SK-N-SH treated with all-trans-retinoic acid at 6 μM for 48 hours (cell line): ENCODE measurements at regions not wholly inside any gene's neighbourhood (a gene's known extent, or its start where the extent isn't known, plus 50 kb on each side); places are given as distances from the start of the nearest gene placed in this dataset.

Source experiments
- ATAC-seq: fragments of 200-7000 bp; cut with Tn5 transposase; 3 replicates; pipeline ENCODE4 v1.9.1; 2020; ENCODE audit warnings: mild to moderate bottlenecking, moderate library complexity
- BACH2 ChIP-seq: fragments of 250-450 bp; sonication (Bioruptor Pico); IDR thresholded peaks from 2 replicates; pipeline ENCODE4 v1.9.0; 2021; ENCODE audit warnings: mild to moderate bottlenecking, borderline replicate concordance
- CSDC2 ChIP-seq: fragments of 250-450 bp; sonication (Bioruptor Pico); IDR thresholded peaks from 2 replicates; pipeline ENCODE4 v1.5.0; 2020; ENCODE audit warnings: mild to moderate bottlenecking, moderate library complexity
- CSRNP3 ChIP-seq: fragments of 250-450 bp; sonication (Bioruptor Pico); IDR thresholded peaks from 2 replicates; pipeline ENCODE4 v1.5.1; 2021; ENCODE audit warnings: mild to moderate bottlenecking, moderate library complexity
- ESRRG ChIP-seq: fragments of 250-450 bp; sonication (Bioruptor Pico); IDR thresholded peaks from 2 replicates; pipeline ENCODE4 v1.6.1; 2021; ENCODE audit warnings: mild to moderate bottlenecking
- GLIS3 ChIP-seq: fragments of 250-450 bp; sonication (Bioruptor Pico); IDR thresholded peaks from 2 replicates; pipeline ENCODE4 v1.5.0; 2020; ENCODE audit warnings: mild to moderate bottlenecking, moderate library complexity
- ISL1 ChIP-seq: fragments of 250-450 bp; sonication (Bioruptor Pico); IDR thresholded peaks from 2 replicates; pipeline ENCODE4 v2.1.2; 2022; ENCODE audit warnings: mild to moderate bottlenecking, moderate library complexity
- OSR1 ChIP-seq: fragments of 250-450 bp; sonication (Bioruptor Pico); IDR thresholded peaks from 2 replicates; pipeline ENCODE4 v1.8.0; 2022; ENCODE audit warnings: moderate library complexity, mild to moderate bottlenecking, inconsistent platforms
- PPARA ChIP-seq: fragments of 250-450 bp; sonication (Bioruptor Pico); IDR thresholded peaks from 2 replicates; pipeline ENCODE4 v1.5.0; 2020; ENCODE audit warnings: mild to moderate bottlenecking, borderline replicate concordance
- RARB ChIP-seq: fragments of 250-450 bp; sonication (Bioruptor Pico); IDR thresholded peaks from 2 replicates; pipeline ENCODE4 v1.8.0; 2021; ENCODE audit warnings: mild to moderate bottlenecking, moderate library complexity
- TCF4 ChIP-seq: fragments of 250-450 bp; sonication (Bioruptor Pico); IDR thresholded peaks from 2 replicates; pipeline ENCODE4 v1.8.0; 2021; ENCODE audit warnings: mild to moderate bottlenecking, moderate library complexity, borderline replicate concordance
- ZC3H10 ChIP-seq: fragments of 250-450 bp; sonication (Bioruptor Pico); IDR thresholded peaks from 2 replicates; pipeline ENCODE4 v1.5.1; 2021; ENCODE audit warnings: mild to moderate bottlenecking, moderate library complexity
- ZFP3 ChIP-seq: fragments of 250-450 bp; sonication (Bioruptor Pico); IDR thresholded peaks from 2 replicates; pipeline ENCODE4 v1.5.0; 2020; ENCODE audit warnings: mild to moderate bottlenecking, moderate library complexity
- ZFP30 ChIP-seq: fragments of 450-650 bp; formaldehyde crosslinking; IDR thresholded peaks from 2 replicates; pipeline ENCODE4 v1.5.0; 2022; ENCODE audit warnings: mild to moderate bottlenecking, moderate library complexity
- ZNF565 ChIP-seq: fragments of 450-650 bp; formaldehyde crosslinking; conservative IDR thresholded peaks from 2 replicates; pipeline ENCODE4 v1.5.0; 2020; ENCODE audit warnings: low read depth, mild to moderate bottlenecking, moderate library complexity
- ZNF70 ChIP-seq: fragments of 450-650 bp; formaldehyde crosslinking; IDR thresholded peaks from 2 replicates; pipeline ENCODE4 v1.5.0; 2020; ENCODE audit warnings: mild to moderate bottlenecking, moderate library complexity
- ZNF8 ChIP-seq: fragments of 450-650 bp; formaldehyde crosslinking; IDR thresholded peaks from 2 replicates; pipeline ENCODE4 v1.5.0; 2020; ENCODE audit warnings: mild to moderate bottlenecking, moderate library complexity
- TF ChIP-seq, protein P1 (sequence below): fragments of 250-450 bp; sonication (Bioruptor Pico); IDR thresholded peaks from 2 replicates; pipeline ENCODE4 v1.8.0; 2021; ENCODE audit warnings: low read depth, mild to moderate bottlenecking, moderate library complexity, borderline replicate concordance
- TF ChIP-seq, protein P2 (sequence below): fragments of 250-450 bp; sonication (Bioruptor Pico); IDR thresholded peaks from 2 replicates; pipeline ENCODE4 v1.8.0; 2020; ENCODE audit warnings: mild to moderate bottlenecking, moderate library complexity, borderline replicate concordance

GRCh38 chr9:2478421-2478820 is 143.2 kb upstream of the VLDLR start (continued):
- TF ChIP-seq, protein P1, sequence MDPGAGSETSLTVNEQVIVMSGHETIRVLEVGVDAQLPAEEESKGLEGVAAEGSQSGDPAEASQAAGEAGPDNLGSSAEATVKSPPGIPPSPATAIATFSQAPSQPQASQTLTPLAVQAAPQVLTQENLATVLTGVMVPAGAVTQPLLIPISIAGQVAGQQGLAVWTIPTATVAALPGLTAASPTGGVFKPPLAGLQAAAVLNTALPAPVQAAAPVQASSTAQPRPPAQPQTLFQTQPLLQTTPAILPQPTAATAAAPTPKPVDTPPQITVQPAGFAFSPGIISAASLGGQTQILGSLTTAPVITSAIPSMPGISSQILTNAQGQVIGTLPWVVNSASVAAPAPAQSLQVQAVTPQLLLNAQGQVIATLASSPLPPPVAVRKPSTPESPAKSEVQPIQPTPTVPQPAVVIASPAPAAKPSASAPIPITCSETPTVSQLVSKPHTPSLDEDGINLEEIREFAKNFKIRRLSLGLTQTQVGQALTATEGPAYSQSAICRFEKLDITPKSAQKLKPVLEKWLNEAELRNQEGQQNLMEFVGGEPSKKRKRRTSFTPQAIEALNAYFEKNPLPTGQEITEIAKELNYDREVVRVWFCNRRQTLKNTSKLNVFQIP: no peak

DNA sequence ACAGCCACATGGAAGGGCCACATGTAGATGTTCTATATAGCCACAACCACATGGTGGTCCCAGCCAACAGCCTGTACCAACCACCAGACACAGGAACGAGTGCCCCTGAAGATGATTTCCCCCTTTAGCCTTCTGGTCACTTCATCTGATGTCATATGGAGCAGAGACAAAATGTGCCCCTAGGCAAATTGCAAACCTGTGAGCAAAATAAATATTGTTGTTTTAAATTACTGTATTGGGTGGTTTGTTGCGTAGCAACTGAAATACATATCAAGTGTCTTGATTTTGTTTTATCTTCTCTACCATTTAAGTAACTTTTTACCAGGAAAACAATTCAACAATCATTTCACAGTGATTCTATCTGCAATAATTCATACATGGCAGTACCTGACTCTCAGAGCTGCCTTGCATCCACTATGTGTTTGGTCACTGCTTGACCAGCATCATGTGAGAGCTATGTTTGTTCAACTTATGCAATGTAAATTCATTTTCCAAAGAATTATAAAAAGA is 142.5 kb upstream of the VLDLR start:
- TF ChIP-seq ZNF8 (CRISPR knock-in tag) (no peak), RARB (CRISPR knock-in tag) (no peak), BACH2 (CRISPR knock-in tag) (no peak), ZFP3 (no peak), ZNF70 (CRISPR knock-in tag) (no peak), GLIS3 (no peak)
- TF ChIP-seq, protein P1: no peak
- no peak for ATAC-seq

- TF ChIP-seq, protein P1: no peak
- no peak for TF ChIP-seq RARB (CRISPR knock-in tag)
- TF ChIP-seq, protein P2, sequence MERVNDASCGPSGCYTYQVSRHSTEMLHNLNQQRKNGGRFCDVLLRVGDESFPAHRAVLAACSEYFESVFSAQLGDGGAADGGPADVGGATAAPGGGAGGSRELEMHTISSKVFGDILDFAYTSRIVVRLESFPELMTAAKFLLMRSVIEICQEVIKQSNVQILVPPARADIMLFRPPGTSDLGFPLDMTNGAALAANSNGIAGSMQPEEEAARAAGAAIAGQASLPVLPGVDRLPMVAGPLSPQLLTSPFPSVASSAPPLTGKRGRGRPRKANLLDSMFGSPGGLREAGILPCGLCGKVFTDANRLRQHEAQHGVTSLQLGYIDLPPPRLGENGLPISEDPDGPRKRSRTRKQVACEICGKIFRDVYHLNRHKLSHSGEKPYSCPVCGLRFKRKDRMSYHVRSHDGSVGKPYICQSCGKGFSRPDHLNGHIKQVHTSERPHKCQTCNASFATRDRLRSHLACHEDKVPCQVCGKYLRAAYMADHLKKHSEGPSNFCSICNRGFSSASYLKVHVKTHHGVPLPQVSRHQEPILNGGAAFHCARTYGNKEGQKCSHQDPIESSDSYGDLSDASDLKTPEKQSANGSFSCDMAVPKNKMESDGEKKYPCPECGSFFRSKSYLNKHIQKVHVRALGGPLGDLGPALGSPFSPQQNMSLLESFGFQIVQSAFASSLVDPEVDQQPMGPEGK (CRISPR knock-in tag): no peak
- no peak for TF ChIP-seq CSRNP3
- TF ChIP-seq ZFP30 (CRISPR knock-in tag): no peak
- TF ChIP-seq ZNF565 (CRISPR knock-in tag): no peak
- TF ChIP-seq PPARA: no peak
- no peak for TF ChIP-seq CSDC2 (CRISPR knock-in tag)
- no peak for TF ChIP-seq TCF4 (CRISPR knock-in tag)
- TF ChIP-seq ISL1 (CRISPR knock-in tag): no peak
- no peak for TF ChIP-seq ZC3H10 (CRISPR knock-in tag)
- ATAC-seq: no peak
Observed at GRCh38 chr9:2480255-2480837, 141.2 kb upstream of the VLDLR start.

- TF ChIP-seq ISL1 (CRISPR knock-in tag) (no peak), BACH2 (CRISPR knock-in tag) (no peak), ZFP30 (CRISPR knock-in tag) (no peak), ZC3H10 (CRISPR knock-in tag) (no peak), CSRNP3 (no peak), OSR1 (no peak), RARB (CRISPR knock-in tag) (no peak), ESRRG (no peak), ZFP3 (no peak)
- TF ChIP-seq, protein P1: no peak
- TF ChIP-seq, protein P2 (CRISPR knock-in tag): no peak
- ATAC-seq: no peak
Observed at GRCh38 chr9:2481216-2481615, 140.4 kb upstream of the VLDLR start.
